ENCODE measurements at regions not wholly inside any gene's neighbourhood (a gene's known extent, or its start where the extent isn't known, plus 50 kb on each side); places are given as distances from the start of the nearest gene placed in this dataset.

DNA sequence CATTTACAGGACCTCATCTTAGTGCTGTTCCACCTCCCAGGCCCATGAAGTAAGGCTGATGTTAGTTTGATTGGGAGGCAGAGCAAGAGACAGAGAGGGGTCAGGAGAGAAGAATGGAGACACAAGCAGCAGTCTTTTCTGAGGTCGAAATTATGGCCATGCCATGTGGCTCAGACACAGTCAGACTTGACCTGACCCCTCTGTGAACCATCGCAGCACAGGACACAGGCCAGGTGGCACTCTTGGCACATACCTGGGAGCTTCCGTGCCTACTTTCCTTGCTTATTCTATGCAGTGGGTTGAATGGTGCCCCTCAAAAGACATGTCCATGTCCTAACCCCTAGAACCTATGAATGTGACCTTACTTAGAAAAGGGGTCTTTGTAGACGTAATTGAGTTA lies 254.9 kb downstream of the MAFB start:
- TF ChIP-seq, protein P1, sequence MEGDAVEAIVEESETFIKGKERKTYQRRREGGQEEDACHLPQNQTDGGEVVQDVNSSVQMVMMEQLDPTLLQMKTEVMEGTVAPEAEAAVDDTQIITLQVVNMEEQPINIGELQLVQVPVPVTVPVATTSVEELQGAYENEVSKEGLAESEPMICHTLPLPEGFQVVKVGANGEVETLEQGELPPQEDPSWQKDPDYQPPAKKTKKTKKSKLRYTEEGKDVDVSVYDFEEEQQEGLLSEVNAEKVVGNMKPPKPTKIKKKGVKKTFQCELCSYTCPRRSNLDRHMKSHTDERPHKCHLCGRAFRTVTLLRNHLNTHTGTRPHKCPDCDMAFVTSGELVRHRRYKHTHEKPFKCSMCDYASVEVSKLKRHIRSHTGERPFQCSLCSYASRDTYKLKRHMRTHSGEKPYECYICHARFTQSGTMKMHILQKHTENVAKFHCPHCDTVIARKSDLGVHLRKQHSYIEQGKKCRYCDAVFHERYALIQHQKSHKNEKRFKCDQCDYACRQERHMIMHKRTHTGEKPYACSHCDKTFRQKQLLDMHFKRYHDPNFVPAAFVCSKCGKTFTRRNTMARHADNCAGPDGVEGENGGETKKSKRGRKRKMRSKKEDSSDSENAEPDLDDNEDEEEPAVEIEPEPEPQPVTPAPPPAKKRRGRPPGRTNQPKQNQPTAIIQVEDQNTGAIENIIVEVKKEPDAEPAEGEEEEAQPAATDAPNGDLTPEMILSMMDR (IDR thresholded peaks at IDR 0.05; ENCODE audit: insufficient read depth, low read length): no peak
- TF ChIP-seq, protein P2, sequence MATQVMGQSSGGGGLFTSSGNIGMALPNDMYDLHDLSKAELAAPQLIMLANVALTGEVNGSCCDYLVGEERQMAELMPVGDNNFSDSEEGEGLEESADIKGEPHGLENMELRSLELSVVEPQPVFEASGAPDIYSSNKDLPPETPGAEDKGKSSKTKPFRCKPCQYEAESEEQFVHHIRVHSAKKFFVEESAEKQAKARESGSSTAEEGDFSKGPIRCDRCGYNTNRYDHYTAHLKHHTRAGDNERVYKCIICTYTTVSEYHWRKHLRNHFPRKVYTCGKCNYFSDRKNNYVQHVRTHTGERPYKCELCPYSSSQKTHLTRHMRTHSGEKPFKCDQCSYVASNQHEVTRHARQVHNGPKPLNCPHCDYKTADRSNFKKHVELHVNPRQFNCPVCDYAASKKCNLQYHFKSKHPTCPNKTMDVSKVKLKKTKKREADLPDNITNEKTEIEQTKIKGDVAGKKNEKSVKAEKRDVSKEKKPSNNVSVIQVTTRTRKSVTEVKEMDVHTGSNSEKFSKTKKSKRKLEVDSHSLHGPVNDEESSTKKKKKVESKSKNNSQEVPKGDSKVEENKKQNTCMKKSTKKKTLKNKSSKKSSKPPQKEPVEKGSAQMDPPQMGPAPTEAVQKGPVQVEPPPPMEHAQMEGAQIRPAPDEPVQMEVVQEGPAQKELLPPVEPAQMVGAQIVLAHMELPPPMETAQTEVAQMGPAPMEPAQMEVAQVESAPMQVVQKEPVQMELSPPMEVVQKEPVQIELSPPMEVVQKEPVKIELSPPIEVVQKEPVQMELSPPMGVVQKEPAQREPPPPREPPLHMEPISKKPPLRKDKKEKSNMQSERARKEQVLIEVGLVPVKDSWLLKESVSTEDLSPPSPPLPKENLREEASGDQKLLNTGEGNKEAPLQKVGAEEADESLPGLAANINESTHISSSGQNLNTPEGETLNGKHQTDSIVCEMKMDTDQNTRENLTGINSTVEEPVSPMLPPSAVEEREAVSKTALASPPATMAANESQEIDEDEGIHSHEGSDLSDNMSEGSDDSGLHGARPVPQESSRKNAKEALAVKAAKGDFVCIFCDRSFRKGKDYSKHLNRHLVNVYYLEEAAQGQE (IDR thresholded peaks at IDR 0.05; ENCODE audit: insufficient replicate concordance, low read depth): no peak
- TF ChIP-seq POLR2AphosphoS5 (IDR thresholded peaks at IDR 0.05; ENCODE audit: low read depth): no peak
